MM.1S (cell line): ENCODE measurements at regions not wholly inside any gene's neighbourhood (a gene's known extent, or its start where the extent isn't known, plus 50 kb on each side); places are given as distances from the start of the nearest gene placed in this dataset.

Source experiments
- EZH2 ChIP-seq: fragments of 300-600 bp; sonication (generic); optimal IDR thresholded peaks from 2 replicates; pipeline ENCODE3; 2017; ENCODE audit warnings: low read depth, mild to moderate bottlenecking, antibody characterized with exemption, low read length, mixed read lengths
- TF ChIP-seq, protein P1 (sequence below): fragments of 300-600 bp; sonication (generic); IDR thresholded peaks from 2 replicates; pipeline ENCODE4 v1.5.1; 2016; ENCODE audit warnings: antibody characterized with exemption, low read length, mixed read lengths

DNA sequence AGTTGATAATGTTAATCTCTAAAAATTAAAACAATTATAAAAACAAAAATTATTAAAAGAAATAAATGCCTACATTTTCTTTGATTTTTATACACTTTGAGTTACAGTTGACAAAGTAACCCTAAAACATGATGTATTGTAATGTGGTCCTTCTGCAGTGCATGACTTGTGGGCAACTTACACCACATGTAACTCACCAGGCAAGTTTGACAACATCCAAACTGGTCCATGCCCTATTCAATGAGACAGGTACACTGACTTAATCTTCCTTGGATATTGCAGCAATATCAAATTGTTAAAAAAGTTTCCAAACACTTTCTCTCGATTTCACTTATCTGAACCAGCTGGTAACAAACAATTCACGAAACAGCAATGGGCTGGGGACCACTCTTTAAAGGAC lies 81.5 kb downstream of the FTHL17 start:
- TF ChIP-seq, protein P1, sequence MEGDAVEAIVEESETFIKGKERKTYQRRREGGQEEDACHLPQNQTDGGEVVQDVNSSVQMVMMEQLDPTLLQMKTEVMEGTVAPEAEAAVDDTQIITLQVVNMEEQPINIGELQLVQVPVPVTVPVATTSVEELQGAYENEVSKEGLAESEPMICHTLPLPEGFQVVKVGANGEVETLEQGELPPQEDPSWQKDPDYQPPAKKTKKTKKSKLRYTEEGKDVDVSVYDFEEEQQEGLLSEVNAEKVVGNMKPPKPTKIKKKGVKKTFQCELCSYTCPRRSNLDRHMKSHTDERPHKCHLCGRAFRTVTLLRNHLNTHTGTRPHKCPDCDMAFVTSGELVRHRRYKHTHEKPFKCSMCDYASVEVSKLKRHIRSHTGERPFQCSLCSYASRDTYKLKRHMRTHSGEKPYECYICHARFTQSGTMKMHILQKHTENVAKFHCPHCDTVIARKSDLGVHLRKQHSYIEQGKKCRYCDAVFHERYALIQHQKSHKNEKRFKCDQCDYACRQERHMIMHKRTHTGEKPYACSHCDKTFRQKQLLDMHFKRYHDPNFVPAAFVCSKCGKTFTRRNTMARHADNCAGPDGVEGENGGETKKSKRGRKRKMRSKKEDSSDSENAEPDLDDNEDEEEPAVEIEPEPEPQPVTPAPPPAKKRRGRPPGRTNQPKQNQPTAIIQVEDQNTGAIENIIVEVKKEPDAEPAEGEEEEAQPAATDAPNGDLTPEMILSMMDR: no peak
- TF ChIP-seq EZH2: no peak
